Activated CD4-positive, alpha-beta T cell treated with anti-CD3 and anti-CD28 coated beads for 24 hours (primary cell): ENCODE measurements at regions not wholly inside any gene's neighbourhood (a gene's known extent, or its start where the extent isn't known, plus 50 kb on each side); places are given as distances from the start of the nearest gene placed in this dataset.

Experiments used
- DNase-seq, 2 donors: peaks; one replicate each; pipeline ENCODE4 v3.0.0-alpha.2; 2020; ENCODE audit warnings: low read depth in 2 of 2

GRCh38 chr13:84455143-84455905, 573.0 kb upstream of the SLITRK1 start:
- DNase-seq: no peak

- DNase-seq: no peak
Measured at GRCh38 chr13:84447640-84447978, 565.3 kb upstream of the SLITRK1 start.

- no peak for DNase-seq
Measured at GRCh38 chr13:84446972-84447639, 564.8 kb upstream of the SLITRK1 start.

GRCh38 chr13:84445776-84446175, 563.5 kb upstream of the SLITRK1 start:
- DNase-seq: no peak

- DNase-seq: no peak
Measured at GRCh38 chr13:84443463-84443862, 561.2 kb upstream of the SLITRK1 start.

GRCh38 chr13:84439108-84439507, 556.8 kb upstream of the SLITRK1 start:
- DNase-seq: no peak

GRCh38 chr13:84433024-84433423, 550.8 kb upstream of the SLITRK1 start:
- no peak for DNase-seq

GRCh38 chr13:84431646-84432045, 549.4 kb upstream of the SLITRK1 start:
- no peak for DNase-seq

GRCh38 chr13:84430446-84430845, 548.2 kb upstream of the SLITRK1 start:
- no peak for DNase-seq

- DNase-seq: no peak
Measured at GRCh38 chr13:84430015-84430414, 547.7 kb upstream of the SLITRK1 start.

- DNase-seq: no peak
Measured at GRCh38 chr13:84418041-84418440, 535.8 kb upstream of the SLITRK1 start.

- DNase-seq: no peak
Measured at GRCh38 chr13:84417416-84417815, 535.1 kb upstream of the SLITRK1 start.

GRCh38 chr13:84413016-84413415, 530.7 kb upstream of the SLITRK1 start:
- DNase-seq: no peak

GRCh38 chr13:84405286-84405685, 523.0 kb upstream of the SLITRK1 start:
- DNase-seq: no peak

GRCh38 chr13:84400706-84401105, 518.4 kb upstream of the SLITRK1 start:
- DNase-seq: no peak

- no peak for DNase-seq
Measured at GRCh38 chr13:84399320-84400085, 517.2 kb upstream of the SLITRK1 start.

- no peak for DNase-seq
Measured at GRCh38 chr13:84393981-84394625, 511.8 kb upstream of the SLITRK1 start.

GRCh38 chr13:84380866-84381265, 498.6 kb upstream of the SLITRK1 start:
- no peak for DNase-seq

- no peak for DNase-seq
Measured at GRCh38 chr13:84377106-84377505, 494.8 kb upstream of the SLITRK1 start.

- no peak for DNase-seq
Measured at GRCh38 chr13:84366506-84366905, 484.2 kb upstream of the SLITRK1 start.

GRCh38 chr13:84362777-84363176, 480.5 kb upstream of the SLITRK1 start:
- no peak for DNase-seq

- DNase-seq: no peak
Measured at GRCh38 chr13:84360822-84361221, 478.5 kb upstream of the SLITRK1 start.
